Epithelial cell of esophagus (primary cell): ENCODE measurements at regions not wholly inside any gene's neighbourhood (a gene's known extent, or its start where the extent isn't known, plus 50 kb on each side); places are given as distances from the start of the nearest gene placed in this dataset.
"Not testable (repeated sequence)": the region's sequence is repeated elsewhere in the genome, so short reads cannot be mapped to it uniquely, and the experiment has no call there.

ENCODE experiments used
- DNase-seq: peaks from one replicate; pipeline ENCODE4 v3.0.0; 2010; ENCODE audit warnings: low read depth
- H3K4me3 ChIP-seq: 2 replicates; pipeline ENCODE4 v1.5.1; 2011; ENCODE audit warnings: mild to moderate bottlenecking, low read length, control low read depth
- CTCF ChIP-seq: IDR thresholded peaks from 2 replicates; pipeline ENCODE4 v1.5.1; 2011; ENCODE audit warnings: low read depth, mild to moderate bottlenecking, low read length, control low read depth, inconsistent platforms; ENCODE audit not compliant: insufficient read depth; ENCODE audit errors: missing control alignments

DNA sequence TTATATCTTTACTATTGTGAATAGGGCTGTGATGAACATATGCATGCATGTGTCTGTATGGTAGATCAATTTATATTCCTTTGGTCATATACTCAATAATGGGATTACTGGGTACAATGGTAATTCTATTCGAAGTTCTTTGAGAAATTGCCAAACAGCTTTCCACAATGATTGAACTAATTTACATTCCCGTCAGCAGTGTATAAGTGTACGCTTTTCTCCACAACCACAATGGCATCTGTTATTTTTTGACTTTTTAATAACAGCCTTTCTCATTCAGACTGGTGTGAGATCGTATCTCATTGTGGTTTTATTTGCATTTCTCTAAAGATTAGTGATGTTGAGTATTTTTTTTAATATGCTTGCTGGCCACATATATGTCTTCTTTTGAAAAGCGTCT lies 439.4 kb upstream of the KLHL4 start:
- no peak overlapping the region for H3K4me3 ChIP-seq
- TF ChIP-seq CTCF, result no peak
- no peak for DNase-seq

DNA sequence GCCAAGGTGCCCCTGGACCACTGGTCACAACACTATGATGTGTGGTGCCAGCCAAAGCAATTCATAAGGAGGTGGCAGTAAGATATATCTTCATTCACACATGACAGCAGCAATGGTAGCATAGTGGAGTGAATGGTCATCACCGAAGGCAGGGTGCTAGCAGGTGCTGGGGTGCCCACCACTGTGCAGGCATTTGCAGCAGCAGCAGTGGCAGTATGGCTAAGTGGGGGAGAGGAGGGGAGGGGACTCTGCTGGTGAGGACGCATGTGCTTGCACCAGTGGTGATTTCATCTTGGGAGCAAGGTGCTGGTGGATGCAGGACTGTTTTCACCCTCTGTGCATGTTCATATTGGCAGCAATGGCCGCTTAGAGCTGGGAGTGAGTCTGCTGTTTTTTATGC lies 419.1 kb upstream of the KLHL4 start:
- no peak for DNase-seq
- TF ChIP-seq CTCF, result no peak
- no peak overlapping the region for H3K4me3 ChIP-seq

- H3K4me3 ChIP-seq, result no peak overlapping the region
- no peak for TF ChIP-seq CTCF
- DNase-seq, result no peak
Observed at GRCh38 chrX:87105131-87105530, 412.5 kb upstream of the KLHL4 start.

- TF ChIP-seq CTCF, result no peak
- no peak overlapping the region for H3K4me3 ChIP-seq
Observed at GRCh38 chrX:87110142-87110541, 407.5 kb upstream of the KLHL4 start.

DNA sequence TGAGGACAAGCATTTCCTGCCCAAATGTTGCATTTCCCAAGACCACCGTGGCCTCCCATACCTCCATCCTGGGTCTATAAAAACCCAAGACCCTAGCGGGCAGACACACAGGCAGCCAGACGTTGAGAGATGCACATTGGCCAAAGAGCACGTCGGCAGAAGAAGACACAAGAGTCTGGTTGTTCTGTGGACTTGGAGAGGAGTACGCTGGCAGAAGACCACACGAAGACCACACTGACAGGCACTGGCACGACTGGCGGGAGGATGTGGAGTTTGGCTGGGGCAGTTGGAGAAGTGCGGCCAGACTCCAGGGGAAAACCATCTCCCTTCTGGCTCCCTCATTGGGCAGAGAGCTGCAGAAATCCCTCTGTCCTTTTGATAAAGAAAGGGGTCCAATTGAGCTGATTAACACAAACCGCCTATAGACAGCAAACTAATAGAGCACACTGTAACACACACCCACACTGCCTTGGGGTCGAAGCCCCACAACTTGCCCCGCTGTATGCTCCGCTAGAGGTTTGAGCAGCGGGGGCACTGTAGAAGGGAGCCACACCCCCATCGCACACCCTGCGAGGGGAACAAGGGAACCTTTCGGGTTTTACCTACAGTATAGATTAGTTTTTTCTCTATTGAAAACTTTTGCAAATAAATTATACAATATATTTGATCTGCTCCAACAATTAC lies 376.7 kb upstream of the KLHL4 start:
- no peak overlapping the region for H3K4me3 ChIP-seq
- TF ChIP-seq CTCF, result no peak
- no peak for DNase-seq

More at GRCh38 chrX:87110142-87110541, 407.5 kb upstream of the KLHL4 start:
- DNase-seq, result no peak

- H3K4me3 ChIP-seq, result no peak overlapping the region
- TF ChIP-seq CTCF, result no peak
- DNase-seq, result no peak
Observed at GRCh38 chrX:87160435-87161010, 357.1 kb upstream of the KLHL4 start.

DNA sequence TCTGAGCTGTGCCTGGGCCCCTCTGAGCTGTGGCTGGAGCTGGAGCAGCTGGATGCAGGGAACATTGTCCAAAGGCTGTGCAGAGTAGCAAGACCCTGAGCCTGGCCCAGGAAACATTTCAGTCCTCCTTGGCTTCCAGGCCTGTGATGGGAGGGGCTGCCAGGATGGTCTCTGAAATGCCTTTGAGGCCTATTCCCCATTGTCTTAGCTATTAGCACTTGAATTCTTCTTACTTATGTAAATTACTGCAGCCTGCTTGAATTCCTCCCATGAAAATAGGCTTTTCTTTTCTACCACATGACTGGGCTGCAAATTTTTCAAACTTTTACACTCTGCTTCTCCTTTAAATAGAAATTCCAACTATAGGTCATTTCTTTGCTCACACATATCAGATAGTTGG lies 349.8 kb upstream of the KLHL4 start:
- DNase-seq, result no peak
- no peak overlapping the region for H3K4me3 ChIP-seq
- TF ChIP-seq CTCF, result no peak

- not testable (repeated sequence) for DNase-seq, H3K4me3 ChIP-seq
Observed at GRCh38 chrX:87178009-87178408, 339.6 kb upstream of the KLHL4 start.
